ENCODE measurements at regions not wholly inside any gene's neighbourhood (a gene's known extent, or its start where the extent isn't known, plus 50 kb on each side); places are given as distances from the start of the nearest gene placed in this dataset.
"Not testable (repeated sequence)": the region's sequence is repeated elsewhere in the genome, so short reads cannot be mapped to it uniquely, and the experiment has no call there.

- Histone ChIP-seq H3K27me3 (ENCODE audit: control insufficient read depth in 3 of 3, insufficient read depth in 3 of 3, low read depth in 1 of 3, low read length in 3 of 3) (no peaks in the 10 kb centered on the region), H3K14ac (ENCODE audit: low read length) (no peak overlapping the region), H3K9me3 (replicated peaks in 1 of 2; ENCODE audit: control insufficient read depth in 2 of 2, insufficient read depth in 1 of 2, low read depth in 1 of 2, low read length in 2 of 2) (peaks cover 2 to 4% of the 10 kb centered on the region in 2 donors), H4K8ac (ENCODE audit: low read depth, low read length) (no peak overlapping the region), H2BK15ac (ENCODE audit: low read length) (no peak overlapping the region), H2BK5ac (ENCODE audit: low read length) (no peak overlapping the region), H2BK120ac (ENCODE audit: low read depth, low read length) (no peak overlapping the region), H2BK12ac (ENCODE audit: low read length) (no peak overlapping the region), H3K4ac (ENCODE audit: low read length) (no peak overlapping the region), H3K18ac (ENCODE audit: low read length) (no peak overlapping the region), H3K4me1 (ENCODE audit: control insufficient read depth in 2 of 2, insufficient read depth in 1 of 2, low read depth in 1 of 2, low read length in 2 of 2) (no peaks in the 10 kb centered on the region), H2AFZ (ENCODE audit: low read length) (peak overlapping the region; percentile 54), H2AK5ac (ENCODE audit: low read depth, low read length) (no peak overlapping the region), H3K9ac (ENCODE audit: low read depth, low read length, poor library complexity) (no peak overlapping the region), H3K79me1 (ENCODE audit: low read depth, low read length) (no peaks in the 10 kb centered on the region), H4K91ac (ENCODE audit: low read depth, low read length, poor library complexity) (no peak overlapping the region), H3K4me3 (ENCODE audit: low read length in 2 of 2) (no peak overlapping the region), H3K4me2 (ENCODE audit: insufficient read depth, low read length, poor library complexity, severe bottlenecking) (no peak overlapping the region), H3K27ac (replicated peaks; ENCODE audit: low read length) (no peak overlapping the region), H3K23ac (ENCODE audit: low read depth, low read length, poor library complexity) (no peak overlapping the region), H3K36me3 (replicated peaks in 1 of 2; ENCODE audit: control insufficient read depth in 2 of 2, insufficient read depth in 2 of 2, low read length in 2 of 2) (no peaks in the 10 kb centered on the region)
- no peak for DNase-seq (ENCODE audit: low spot score)
- WGBS, 2 donors (ENCODE audit: extremely low coverage in 2 of 2, insufficient read length in 2 of 2, insufficient replicate concordance in 1 of 2) = no CpG with 5 or more reads among the region's 2 CpGs
Observed at GRCh38 chr13:80931766-80932165, 590.8 kb upstream of the SPRY2 start.

- Histone ChIP-seq H2BK15ac (ENCODE audit: low read length) (no peak overlapping the region), H3K4me2 (ENCODE audit: insufficient read depth, low read length, poor library complexity, severe bottlenecking) (no peak overlapping the region), H4K91ac (ENCODE audit: low read depth, low read length, poor library complexity) (no peak overlapping the region), H3K9me3 (replicated peaks in 1 of 2; ENCODE audit: control insufficient read depth in 2 of 2, insufficient read depth in 1 of 2, low read depth in 1 of 2, low read length in 2 of 2) (peaks cover 2 to 4% of the 10 kb centered on the region in 2 donors), H3K27ac (replicated peaks; ENCODE audit: low read length) (no peak overlapping the region), H2BK120ac (ENCODE audit: low read depth, low read length) (no peak overlapping the region), H3K4me3 (ENCODE audit: low read length in 2 of 2) (no peak overlapping the region), H4K8ac (ENCODE audit: low read depth, low read length) (no peak overlapping the region), H3K23ac (ENCODE audit: low read depth, low read length, poor library complexity) (no peak overlapping the region), H2BK5ac (ENCODE audit: low read length) (no peak overlapping the region), H3K36me3 (replicated peaks in 1 of 2; ENCODE audit: control insufficient read depth in 2 of 2, insufficient read depth in 2 of 2, low read length in 2 of 2) (no peaks in the 10 kb centered on the region), H3K4ac (ENCODE audit: low read length) (no peak overlapping the region), H3K27me3 (ENCODE audit: control insufficient read depth in 3 of 3, insufficient read depth in 3 of 3, low read depth in 1 of 3, low read length in 3 of 3) (no peaks in the 10 kb centered on the region), H2AK5ac (ENCODE audit: low read depth, low read length) (no peak overlapping the region), H3K4me1 (ENCODE audit: control insufficient read depth in 2 of 2, insufficient read depth in 1 of 2, low read depth in 1 of 2, low read length in 2 of 2) (no peaks in the 10 kb centered on the region), H2BK12ac (ENCODE audit: low read length) (no peak overlapping the region), H3K9ac (ENCODE audit: low read depth, low read length, poor library complexity) (no peak overlapping the region), H3K18ac (ENCODE audit: low read length) (no peak overlapping the region), H2AFZ (ENCODE audit: low read length) (no peak overlapping the region), H3K79me1 (ENCODE audit: low read depth, low read length) (no peaks in the 10 kb centered on the region), H3K14ac (ENCODE audit: low read length) (no peak overlapping the region)
- no peak for DNase-seq (ENCODE audit: low spot score)
- WGBS, 2 donors (ENCODE audit: extremely low coverage in 2 of 2, insufficient read length in 2 of 2, insufficient replicate concordance in 1 of 2) = no CpG with 5 or more reads among the region's 1 CpG
Observed at GRCh38 chr13:80931118-80931517, 590.2 kb upstream of the SPRY2 start.

- Histone ChIP-seq H2BK5ac (ENCODE audit: low read length) (no peak overlapping the region), H3K4me2 (ENCODE audit: insufficient read depth, low read length, poor library complexity, severe bottlenecking) (no peak overlapping the region), H4K8ac (ENCODE audit: low read depth, low read length) (no peak overlapping the region), H3K18ac (ENCODE audit: low read length) (no peak overlapping the region), H3K4me1 (ENCODE audit: control insufficient read depth in 2 of 2, insufficient read depth in 1 of 2, low read depth in 1 of 2, low read length in 2 of 2) (no peaks in the 10 kb centered on the region), H3K23ac (ENCODE audit: low read depth, low read length, poor library complexity) (no peak overlapping the region), H2AK5ac (ENCODE audit: low read depth, low read length) (no peak overlapping the region), H3K4me3 (ENCODE audit: low read length in 2 of 2) (no peak overlapping the region), H2BK15ac (ENCODE audit: low read length) (no peak overlapping the region), H3K4ac (ENCODE audit: low read length) (no peak overlapping the region), H3K27me3 (ENCODE audit: control insufficient read depth in 3 of 3, insufficient read depth in 3 of 3, low read depth in 1 of 3, low read length in 3 of 3) (no peaks in the 10 kb centered on the region), H2BK12ac (ENCODE audit: low read length) (no peak overlapping the region), H3K79me1 (ENCODE audit: low read depth, low read length) (no peaks in the 10 kb centered on the region), H3K14ac (ENCODE audit: low read length) (no peak overlapping the region), H3K27ac (replicated peaks; ENCODE audit: low read length) (no peak overlapping the region), H2BK120ac (ENCODE audit: low read depth, low read length) (no peak overlapping the region), H3K9me3 (replicated peaks in 1 of 2; ENCODE audit: control insufficient read depth in 2 of 2, insufficient read depth in 1 of 2, low read depth in 1 of 2, low read length in 2 of 2) (peaks cover 2 to 4% of the 10 kb centered on the region in 2 donors), H3K36me3 (replicated peaks in 1 of 2; ENCODE audit: control insufficient read depth in 2 of 2, insufficient read depth in 2 of 2, low read length in 2 of 2) (no peaks in the 10 kb centered on the region), H4K91ac (ENCODE audit: low read depth, low read length, poor library complexity) (no peak overlapping the region), H2AFZ (ENCODE audit: low read length) (peak overlapping the region; percentile 25), H3K9ac (ENCODE audit: low read depth, low read length, poor library complexity) (no peak overlapping the region)
- DNase-seq (ENCODE audit: low spot score) = no peak
- no CpG with 5 or more reads among the region's 3 CpGs for WGBS, 2 donors (ENCODE audit: extremely low coverage in 2 of 2, insufficient read length in 2 of 2, insufficient replicate concordance in 1 of 2)
Observed at GRCh38 chr13:80928241-80928640, 587.3 kb upstream of the SPRY2 start.

GRCh38 chr13:80926024-80926423, 585.1 kb upstream of the SPRY2 start:
- H3K9me3 ChIP-seq (replicated peaks in 1 of 2; ENCODE audit: control insufficient read depth in 2 of 2, insufficient read depth in 1 of 2, low read depth in 1 of 2, low read length in 2 of 2); H2BK5ac ChIP-seq (ENCODE audit: low read length); H3K79me1 ChIP-seq (ENCODE audit: low read depth, low read length); H3K4me2 ChIP-seq (ENCODE audit: insufficient read depth, low read length, poor library complexity, severe bottlenecking); H3K4me1 ChIP-seq (ENCODE audit: control insufficient read depth in 2 of 2, insufficient read depth in 1 of 2, low read depth in 1 of 2, low read length in 2 of 2); H3K4ac ChIP-seq (ENCODE audit: low read length); DNase-seq (ENCODE audit: low spot score); H3K27ac ChIP-seq (replicated peaks; ENCODE audit: low read length); H3K9ac ChIP-seq (ENCODE audit: low read depth, low read length, poor library complexity); H3K27me3 ChIP-seq (ENCODE audit: control insufficient read depth in 3 of 3, insufficient read depth in 3 of 3, low read depth in 1 of 3, low read length in 3 of 3); H2BK15ac ChIP-seq (ENCODE audit: low read length); H2BK12ac ChIP-seq (ENCODE audit: low read length); H3K18ac ChIP-seq (ENCODE audit: low read length); H4K91ac ChIP-seq (ENCODE audit: low read depth, low read length, poor library complexity); H2AK5ac ChIP-seq (ENCODE audit: low read depth, low read length); H3K4me3 ChIP-seq (ENCODE audit: low read length in 2 of 2); H3K36me3 ChIP-seq (replicated peaks in 1 of 2; ENCODE audit: control insufficient read depth in 2 of 2, insufficient read depth in 2 of 2, low read length in 2 of 2); H2BK120ac ChIP-seq (ENCODE audit: low read depth, low read length); H3K14ac ChIP-seq (ENCODE audit: low read length); H3K23ac ChIP-seq (ENCODE audit: low read depth, low read length, poor library complexity); H2AFZ ChIP-seq (ENCODE audit: low read length); H4K8ac ChIP-seq (ENCODE audit: low read depth, low read length): not testable (repeated sequence)
- WGBS, 2 donors (ENCODE audit: extremely low coverage in 2 of 2, insufficient read length in 2 of 2, insufficient replicate concordance in 1 of 2) = no CpG with 5 or more reads among the region's 3 CpGs

Measured in neuronal stem cell (in vitro differentiated cells).